ENCODE measurements at regions not wholly inside any gene's neighbourhood (a gene's known extent, or its start where the extent isn't known, plus 50 kb on each side); places are given as distances from the start of the nearest gene placed in this dataset.

DNA sequence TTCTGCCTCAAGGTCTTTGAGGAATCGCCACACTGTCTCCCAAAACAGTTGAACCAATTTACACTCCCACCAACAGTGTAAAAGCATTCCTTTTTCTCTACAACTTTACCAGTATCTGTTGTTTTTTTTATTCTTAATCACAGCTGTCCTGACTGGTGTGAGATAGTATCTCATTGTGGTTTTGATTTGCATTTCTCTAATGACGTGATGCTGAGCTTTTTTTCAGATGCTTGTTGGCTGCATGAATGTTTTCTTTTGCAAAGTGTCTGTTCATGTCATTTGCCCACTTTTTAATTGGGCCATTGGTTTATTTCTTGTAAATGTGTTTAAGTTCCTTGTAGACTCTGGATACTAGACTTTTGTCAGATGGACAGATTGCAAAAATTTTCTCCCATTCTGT, 400.0 kb downstream of the DEPDC1B start:
- no peak for TF ChIP-seq EZH2 (IDR thresholded peaks at IDR 0.05; ENCODE audit: low read length, missing control alignments)
- TF ChIP-seq, protein P1, sequence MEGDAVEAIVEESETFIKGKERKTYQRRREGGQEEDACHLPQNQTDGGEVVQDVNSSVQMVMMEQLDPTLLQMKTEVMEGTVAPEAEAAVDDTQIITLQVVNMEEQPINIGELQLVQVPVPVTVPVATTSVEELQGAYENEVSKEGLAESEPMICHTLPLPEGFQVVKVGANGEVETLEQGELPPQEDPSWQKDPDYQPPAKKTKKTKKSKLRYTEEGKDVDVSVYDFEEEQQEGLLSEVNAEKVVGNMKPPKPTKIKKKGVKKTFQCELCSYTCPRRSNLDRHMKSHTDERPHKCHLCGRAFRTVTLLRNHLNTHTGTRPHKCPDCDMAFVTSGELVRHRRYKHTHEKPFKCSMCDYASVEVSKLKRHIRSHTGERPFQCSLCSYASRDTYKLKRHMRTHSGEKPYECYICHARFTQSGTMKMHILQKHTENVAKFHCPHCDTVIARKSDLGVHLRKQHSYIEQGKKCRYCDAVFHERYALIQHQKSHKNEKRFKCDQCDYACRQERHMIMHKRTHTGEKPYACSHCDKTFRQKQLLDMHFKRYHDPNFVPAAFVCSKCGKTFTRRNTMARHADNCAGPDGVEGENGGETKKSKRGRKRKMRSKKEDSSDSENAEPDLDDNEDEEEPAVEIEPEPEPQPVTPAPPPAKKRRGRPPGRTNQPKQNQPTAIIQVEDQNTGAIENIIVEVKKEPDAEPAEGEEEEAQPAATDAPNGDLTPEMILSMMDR (conservative IDR thresholded peaks at IDR 0.05 in 1 of 2, IDR thresholded peaks at IDR 0.05 in 1 of 2; ENCODE audit: low read depth in 1 of 2, low read length in 2 of 2) = no peak
